Peyer's patch (tissue), 4 donors: ENCODE measurements at regions not wholly inside any gene's neighbourhood (a gene's known extent, or its start where the extent isn't known, plus 50 kb on each side); places are given as distances from the start of the nearest gene placed in this dataset.

Experiments
- CTCF ChIP-seq, 6 experiments: fragments of 450-650 bp in 4 of 6; fragments of 200-600 bp in 2 of 6; sonication (generic) in 1 of 6; IDR thresholded peaks; one replicate each; pipeline ENCODE4 v1.5.1; 2017 to 2019; ENCODE audit warnings: antibody characterized with exemption in 6 of 6, mild to moderate bottlenecking in 3 of 6, moderate library complexity in 1 of 6
- POLR2A ChIP-seq, 2 donors: fragments of 450-650 bp; IDR thresholded peaks; one replicate each; pipeline ENCODE4 v1.5.1; 2017; ENCODE audit warnings: antibody characterized with exemption in 2 of 2, mild to moderate bottlenecking in 2 of 2, moderate library complexity in 2 of 2

GRCh38 chr3:73257186-73257585, 195.7 kb downstream of the EBLN2 start:
- TF ChIP-seq CTCF (IDR thresholded peaks at IDR 0.05) (no peak), POLR2A (IDR thresholded peaks at IDR 0.05) (no peak)
